ENCODE measurements at regions not wholly inside any gene's neighbourhood (a gene's known extent, or its start where the extent isn't known, plus 50 kb on each side); places are given as distances from the start of the nearest gene placed in this dataset.

- peak; percentile 99 for TF ChIP-seq CBFB (IDR thresholded peaks at IDR 0.05; ENCODE audit: low read depth)
- no peak for TF ChIP-seq SREBF1 (IDR thresholded peaks at IDR 0.05; ENCODE audit: low read length)
- TF ChIP-seq PAX5 (IDR thresholded peaks at IDR 0.05; ENCODE audit: borderline replicate concordance, low read depth, low read length) = peak; percentile 96
- peak; percentile 91 for TF ChIP-seq CHD2 (IDR thresholded peaks at IDR 0.05; ENCODE audit: borderline replicate concordance, low read depth, low read length)
- TF ChIP-seq SUPT20H (IDR thresholded peaks at IDR 0.05; ENCODE audit: borderline replicate concordance, control insufficient read depth, low read depth, low read length) = no peak
- TF ChIP-seq RELA (IDR thresholded peaks at IDR 0.05; ENCODE audit: borderline replicate concordance, partially characterized antibody) = peak; percentile 97
- peak; percentile 96 for TF ChIP-seq ATF7 (IDR thresholded peaks at IDR 0.05; ENCODE audit: low read depth)
- peak; percentile 96 for TF ChIP-seq MXI1 (IDR thresholded peaks at IDR 0.05; ENCODE audit: low read depth, low read length)
- TF ChIP-seq BACH1 (IDR thresholded peaks at IDR 0.05; ENCODE audit: borderline replicate concordance) = peak; percentile 96
- TF ChIP-seq BCL3 (IDR thresholded peaks at IDR 0.05; ENCODE audit: borderline replicate concordance, insufficient read depth, low read depth, low read length, poor library complexity, severe bottlenecking) = peak; percentile 97
- TF ChIP-seq ZNF622 (IDR thresholded peaks at IDR 0.05) = no peak
- TF ChIP-seq PRDM15 (CRISPR knock-in tag; IDR thresholded peaks at IDR 0.05) = no peak
- no peak for TF ChIP-seq CEBPZ (IDR thresholded peaks at IDR 0.05; ENCODE audit: low read depth, low read length)
- TF ChIP-seq IKZF1 (conservative IDR thresholded peaks at IDR 0.05) = peak; percentile 100
- no peak for TF ChIP-seq POLR2AphosphoS2 (IDR thresholded peaks at IDR 0.05; ENCODE audit: low read depth, low read length)
- TF ChIP-seq ASH2L (IDR thresholded peaks at IDR 0.05; ENCODE audit: borderline replicate concordance, low read depth) = peak; percentile 82
- no peak for TF ChIP-seq USF2 (IDR thresholded peaks at IDR 0.05; ENCODE audit: borderline replicate concordance, low read depth, low read length)
- peak; percentile 92 for TF ChIP-seq MLLT1 (IDR thresholded peaks at IDR 0.05)
- no peak; the same call in 1 of the 2 replicates for TF ChIP-seq RCOR1 (conservative IDR thresholded peaks at IDR 0.05; ENCODE audit: low read depth, low read length)
Observed at GRCh38 chr13:42377640-42378382, 105.9 kb downstream of the AKAP11 start (continued).
